ENCODE measurements at regions not wholly inside any gene's neighbourhood (a gene's known extent, or its start where the extent isn't known, plus 50 kb on each side); places are given as distances from the start of the nearest gene placed in this dataset.

DNA sequence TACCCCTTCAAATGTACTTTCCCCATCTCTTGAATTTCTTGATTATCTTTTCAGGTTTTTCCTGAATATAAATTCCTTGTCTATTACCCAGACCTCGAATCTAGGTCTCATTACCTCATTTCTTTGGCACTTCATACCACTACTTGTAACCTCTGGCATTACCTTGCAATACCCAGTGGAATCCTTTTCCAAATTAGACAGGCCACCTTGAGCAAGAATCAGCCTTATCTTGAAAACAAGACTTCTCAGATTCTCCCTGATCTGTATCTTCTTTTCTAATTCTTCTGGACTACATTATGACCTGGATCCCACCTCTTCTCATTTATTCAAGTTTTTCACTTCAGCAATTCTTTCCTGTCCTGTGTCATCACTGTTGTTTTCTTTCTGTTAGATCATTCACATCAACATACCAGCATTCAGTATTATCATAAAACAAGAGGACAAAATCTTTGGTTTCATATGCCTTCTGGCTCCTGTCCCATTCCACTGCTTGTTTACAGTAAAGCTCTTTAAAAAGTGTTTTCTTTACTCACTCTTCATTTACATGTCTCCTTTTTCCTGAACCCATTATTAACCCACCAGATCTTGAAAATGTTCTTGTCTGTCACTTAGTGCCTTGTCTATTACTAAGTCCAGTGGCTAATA is 275.6 kb upstream of the HS3ST1 start:
- TF ChIP-seq NFE2L2 (IDR thresholded peaks at IDR 0.05; ENCODE audit: low read depth, low read length) (no peak), MAZ (IDR thresholded peaks at IDR 0.05; ENCODE audit: borderline replicate concordance, low read depth, low read length) (no peak), FOS (IDR thresholded peaks at IDR 0.05; ENCODE audit: low read depth, low read length) (no peak), RFX5 (IDR thresholded peaks at IDR 0.05; ENCODE audit: low read depth, low read length) (no peak), MAFK (IDR thresholded peaks at IDR 0.05; ENCODE audit: low read depth, low read length) (no peak), BHLHE40 (IDR thresholded peaks at IDR 0.05; ENCODE audit: low read depth, low read length) (no peak), CEBPB (IDR thresholded peaks at IDR 0.05; ENCODE audit: low read depth, low read length) (no peak), CHD1 (IDR thresholded peaks at IDR 0.05; ENCODE audit: low read depth, low read length) (no peak), RAD21 (IDR thresholded peaks at IDR 0.05; ENCODE audit: low read length) (no peak)
- TF ChIP-seq, protein P1, sequence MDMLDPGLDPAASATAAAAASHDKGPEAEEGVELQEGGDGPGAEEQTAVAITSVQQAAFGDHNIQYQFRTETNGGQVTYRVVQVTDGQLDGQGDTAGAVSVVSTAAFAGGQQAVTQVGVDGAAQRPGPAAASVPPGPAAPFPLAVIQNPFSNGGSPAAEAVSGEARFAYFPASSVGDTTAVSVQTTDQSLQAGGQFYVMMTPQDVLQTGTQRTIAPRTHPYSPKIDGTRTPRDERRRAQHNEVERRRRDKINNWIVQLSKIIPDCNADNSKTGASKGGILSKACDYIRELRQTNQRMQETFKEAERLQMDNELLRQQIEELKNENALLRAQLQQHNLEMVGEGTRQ (IDR thresholded peaks at IDR 0.05; ENCODE audit: low read depth, low read length) = no peak
- no peak overlapping the region for H2BK120ac ChIP-seq (ENCODE audit: low read depth, low read length)
- no peak overlapping the region for H4K5ac ChIP-seq (ENCODE audit: low read depth, low read length)
- no peaks in the 10 kb centered on the region for H3K79me1 ChIP-seq (ENCODE audit: low read depth in 1 of 2, low read length in 2 of 2)
- dilution Hi-C loops (cut with HindIII; ENCODE audit: low sequenced_read_pairs, unreplicated experiment) = no loop called here
- in situ Hi-C loops (cut with MboI; ENCODE audit: low sequenced_read_pairs) = no loop called here
- H3K36me3 ChIP-seq (ENCODE audit: control insufficient read depth, insufficient read depth, low read length) = no peaks in the 10 kb centered on the region
- no peak overlapping the region for H3K4me2 ChIP-seq (ENCODE audit: low read depth, low read length)
- H3K4me3 ChIP-seq (ENCODE audit: insufficient read depth, low read depth, low read length) = no peak overlapping the region
- no peak overlapping the region for H4K91ac ChIP-seq (ENCODE audit: insufficient read depth, low read depth, low read length)
- H2AK5ac ChIP-seq (ENCODE audit: low read depth, low read length) = no peak overlapping the region
- no TSS peak for BruUV-seq (replicated peaks)
- no peak overlapping the region for H2AK9ac ChIP-seq (replicated peaks; ENCODE audit: low read depth, low read length, poor library complexity)
- intact Hi-C loops (cut with micrococcal nuclease) = no loop called here
- peak; percentile 43 for DNase-seq
- H3K27me3 ChIP-seq (ENCODE audit: control insufficient read depth, insufficient read depth, low read length) = no peaks in the 10 kb centered on the region
- H3K4me1 ChIP-seq (ENCODE audit: control insufficient read depth, insufficient read depth, low read length) = peaks cover 5% of the 10 kb centered on the region
- H2AFZ ChIP-seq (replicated peaks; ENCODE audit: low read length, poor library complexity) = no peak overlapping the region
- H3K9ac ChIP-seq (ENCODE audit: low read depth, low read length) = no peak overlapping the region
- H4K8ac ChIP-seq (ENCODE audit: low read depth in 2 of 2, low read length in 2 of 2) = no peak overlapping the region
- no peaks in the 10 kb centered on the region for H4K20me1 ChIP-seq (ENCODE audit: insufficient read depth, low read length)
- H2BK15ac ChIP-seq (ENCODE audit: low read depth, low read length) = no peak overlapping the region; the same call in 2 of the 3 replicates
- no peak overlapping the region for H3K4ac ChIP-seq (ENCODE audit: low read depth, low read length)
- 63% methylated on average over 1 of the region's 1 CpG; no CpG with 5 or more reads in 1 of the 2 experiments for WGBS, 2 experiments (ENCODE audit: extremely low coverage in 2 of 2, insufficient read length in 1 of 2)
- no peak overlapping the region for H2BK5ac ChIP-seq (ENCODE audit: low read depth, low read length, poor library complexity, severe bottlenecking)
- ChIA-PET CTCF (no interaction called here), POLR2A (ENCODE audit: unreplicated experiment) (no interaction called here)
- no peak overlapping the region for H3K27ac ChIP-seq (ENCODE audit: insufficient read depth, low read length)
- no peak overlapping the region for H2BK20ac ChIP-seq (ENCODE audit: low read depth, low read length)
- peaks cover 5% of the 10 kb centered on the region; the same call in 1 of the 2 replicates for H3K9me1 ChIP-seq (ENCODE audit: insufficient read depth, low read length)
- H3K18ac ChIP-seq (ENCODE audit: low read depth, low read length) = no peak overlapping the region
- H3K14ac ChIP-seq (replicated peaks; ENCODE audit: low read depth, low read length) = no peak overlapping the region
- no peak overlapping the region for H3K56ac ChIP-seq (ENCODE audit: extremely low read depth, insufficient read depth, low read length)
- peak; percentile 40 for ATAC-seq (ENCODE audit: low read depth)
- no peak overlapping the region for H3K23ac ChIP-seq (ENCODE audit: low read depth, low read length)
- H3K9me3 ChIP-seq (ENCODE audit: control insufficient read depth, insufficient read depth, low read length) = no peaks in the 10 kb centered on the region
